WERI-Rb-1 (cell line): ENCODE measurements at regions not wholly inside any gene's neighbourhood (a gene's known extent, or its start where the extent isn't known, plus 50 kb on each side); places are given as distances from the start of the nearest gene placed in this dataset.
A peak's percentile ranks its signal among the peaks of the same experiment; 100 is the strongest.

Source experiments
- DNase-seq: peaks from one replicate; pipeline ENCODE4 v3.0.0-alpha.2; 2020
- H3K27ac ChIP-seq: fragments of 250-450 bp; sonication (Bioruptor Pico); 2 replicates; pipeline ENCODE4 v1.5.1; 2020; ENCODE audit warnings: mild to moderate bottlenecking, moderate library complexity
- H3K27me3 ChIP-seq: fragments of 250-450 bp; sonication (Bioruptor Pico); 2 replicates; pipeline ENCODE4 v1.5.1; 2021; ENCODE audit warnings: mild to moderate bottlenecking, low read depth, moderate library complexity; ENCODE audit not compliant: insufficient read depth, severe bottlenecking
- H3K36me3 ChIP-seq: fragments of 250-450 bp; sonication (Bioruptor Pico); 2 replicates; pipeline ENCODE4 v1.5.1; 2020; ENCODE audit warnings: mild to moderate bottlenecking, moderate library complexity
- H3K4me3 ChIP-seq: 2 replicates; pipeline ENCODE4 v1.5.1; 2011; ENCODE audit warnings: low read depth, mild to moderate bottlenecking, control low read depth, low read length
- H3K9me3 ChIP-seq: fragments of 250-450 bp; sonication (Bioruptor Pico); 2 replicates; pipeline ENCODE4 v1.5.1; 2021; ENCODE audit warnings: mild to moderate bottlenecking, moderate library complexity; ENCODE audit not compliant: severe bottlenecking
- TF ChIP-seq, protein P1 (sequence below): IDR thresholded peaks from 2 replicates; pipeline ENCODE4 v1.5.1; 2011; ENCODE audit warnings: low read depth, mild to moderate bottlenecking, control low read depth, inconsistent platforms, low read length

DNA sequence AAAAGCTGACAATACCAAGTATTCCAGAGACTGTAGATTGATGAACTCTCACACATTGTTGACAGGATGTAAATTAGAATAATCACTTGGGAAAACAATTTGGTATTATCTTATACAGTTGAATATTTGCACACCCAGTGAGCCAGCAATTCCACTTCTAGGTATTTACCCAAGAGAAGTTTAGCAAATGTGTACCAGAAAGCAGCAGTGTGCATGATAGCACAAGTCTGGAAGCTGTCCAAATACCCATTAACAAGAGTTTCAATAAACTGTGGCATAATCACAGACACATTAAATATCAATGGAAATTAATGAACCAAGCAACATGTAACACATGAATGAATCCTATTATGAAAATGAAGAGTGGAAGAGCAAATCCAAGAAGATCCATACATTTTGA is 233.6 kb downstream of the TPBG start:
- no peaks in the 10 kb centered on the region for H3K27me3 ChIP-seq
- no peak for DNase-seq
- TF ChIP-seq, protein P1, sequence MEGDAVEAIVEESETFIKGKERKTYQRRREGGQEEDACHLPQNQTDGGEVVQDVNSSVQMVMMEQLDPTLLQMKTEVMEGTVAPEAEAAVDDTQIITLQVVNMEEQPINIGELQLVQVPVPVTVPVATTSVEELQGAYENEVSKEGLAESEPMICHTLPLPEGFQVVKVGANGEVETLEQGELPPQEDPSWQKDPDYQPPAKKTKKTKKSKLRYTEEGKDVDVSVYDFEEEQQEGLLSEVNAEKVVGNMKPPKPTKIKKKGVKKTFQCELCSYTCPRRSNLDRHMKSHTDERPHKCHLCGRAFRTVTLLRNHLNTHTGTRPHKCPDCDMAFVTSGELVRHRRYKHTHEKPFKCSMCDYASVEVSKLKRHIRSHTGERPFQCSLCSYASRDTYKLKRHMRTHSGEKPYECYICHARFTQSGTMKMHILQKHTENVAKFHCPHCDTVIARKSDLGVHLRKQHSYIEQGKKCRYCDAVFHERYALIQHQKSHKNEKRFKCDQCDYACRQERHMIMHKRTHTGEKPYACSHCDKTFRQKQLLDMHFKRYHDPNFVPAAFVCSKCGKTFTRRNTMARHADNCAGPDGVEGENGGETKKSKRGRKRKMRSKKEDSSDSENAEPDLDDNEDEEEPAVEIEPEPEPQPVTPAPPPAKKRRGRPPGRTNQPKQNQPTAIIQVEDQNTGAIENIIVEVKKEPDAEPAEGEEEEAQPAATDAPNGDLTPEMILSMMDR = no peak
- no peaks in the 10 kb centered on the region for H3K9me3 ChIP-seq
- H3K4me3 ChIP-seq = no peak overlapping the region
- no peak overlapping the region for H3K27ac ChIP-seq
- H3K36me3 ChIP-seq = no peaks in the 10 kb centered on the region

GRCh38 chr6:82602776-82603175 is 239.2 kb downstream of the TPBG start:
- no peaks in the 10 kb centered on the region for H3K27me3 ChIP-seq
- H3K36me3 ChIP-seq = no peaks in the 10 kb centered on the region
- no peak overlapping the region for H3K4me3 ChIP-seq
- TF ChIP-seq, protein P1 = no peak
- no peak overlapping the region for H3K27ac ChIP-seq
- no peak for DNase-seq
- H3K9me3 ChIP-seq = no peaks in the 10 kb centered on the region

DNA sequence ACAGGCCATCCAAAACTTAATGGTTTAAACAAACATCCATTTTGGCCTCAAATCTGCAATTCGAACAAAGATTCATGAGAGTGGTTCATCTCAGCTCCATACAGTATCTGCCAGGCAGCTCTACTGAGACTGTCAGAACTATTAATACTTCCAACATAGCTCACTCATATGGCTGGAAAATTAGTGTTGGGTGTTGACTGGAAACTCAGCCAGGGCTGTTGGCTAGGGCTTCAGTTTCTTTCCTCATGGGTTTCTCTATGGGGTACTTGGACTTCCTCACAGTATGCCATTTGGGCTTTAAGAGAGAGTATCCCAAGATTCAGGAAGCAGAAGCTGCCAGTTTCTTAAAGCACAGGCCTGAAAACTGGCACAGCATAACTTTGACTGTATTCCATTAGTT is 240.3 kb downstream of the TPBG start:
- H3K27me3 ChIP-seq = no peaks in the 10 kb centered on the region

DNA sequence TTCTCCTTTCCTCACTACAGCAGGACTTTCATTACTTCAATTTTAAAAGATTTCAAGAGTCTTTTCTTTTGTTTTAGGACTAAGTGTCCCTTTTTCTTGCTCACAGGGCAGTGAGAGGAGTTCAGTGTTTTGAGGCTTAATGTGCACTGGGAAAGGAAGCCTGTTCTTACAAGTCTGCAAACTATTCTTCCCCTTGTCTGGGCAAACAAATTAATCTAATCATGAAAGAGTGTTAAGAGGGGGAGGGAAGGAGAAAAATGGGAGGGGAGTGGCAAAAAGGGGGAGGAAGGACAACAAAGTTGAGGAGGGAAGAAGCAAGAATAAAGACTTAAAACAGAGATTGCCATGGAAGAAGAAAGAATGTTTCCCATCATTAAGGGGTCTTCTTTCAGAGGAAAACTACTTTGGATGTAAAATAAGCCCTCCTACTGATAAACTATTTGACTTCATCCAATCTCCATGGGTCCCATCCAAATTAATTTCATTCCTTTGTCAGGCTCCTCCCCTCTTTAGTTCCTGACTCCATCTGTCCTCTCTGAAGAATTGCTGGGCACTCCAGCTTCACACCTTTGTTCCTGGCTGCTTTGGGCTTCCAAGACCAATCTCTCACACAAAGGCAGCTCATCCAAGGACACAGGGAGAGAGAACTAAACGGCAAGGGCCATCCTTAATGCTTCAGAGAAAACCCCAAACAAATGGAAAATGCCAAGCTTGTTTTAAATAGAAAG is 244.5 kb downstream of the TPBG start:
- Histone ChIP-seq H3K4me3 (no peak overlapping the region), H3K36me3 (no peaks in the 10 kb centered on the region), H3K9me3 (no peaks in the 10 kb centered on the region), H3K27me3 (no peaks in the 10 kb centered on the region), H3K27ac (peak overlapping the region; percentile 50)
- peak; percentile 12 for DNase-seq
- TF ChIP-seq, protein P1 = no peak

More for the DNA sequence above, 240.3 kb downstream of the TPBG start:
- H3K4me3 ChIP-seq = no peak overlapping the region
- H3K9me3 ChIP-seq = no peaks in the 10 kb centered on the region
- H3K36me3 ChIP-seq = no peaks in the 10 kb centered on the region
- no peak for DNase-seq
- TF ChIP-seq, protein P1 = no peak
- no peak overlapping the region for H3K27ac ChIP-seq

DNA sequence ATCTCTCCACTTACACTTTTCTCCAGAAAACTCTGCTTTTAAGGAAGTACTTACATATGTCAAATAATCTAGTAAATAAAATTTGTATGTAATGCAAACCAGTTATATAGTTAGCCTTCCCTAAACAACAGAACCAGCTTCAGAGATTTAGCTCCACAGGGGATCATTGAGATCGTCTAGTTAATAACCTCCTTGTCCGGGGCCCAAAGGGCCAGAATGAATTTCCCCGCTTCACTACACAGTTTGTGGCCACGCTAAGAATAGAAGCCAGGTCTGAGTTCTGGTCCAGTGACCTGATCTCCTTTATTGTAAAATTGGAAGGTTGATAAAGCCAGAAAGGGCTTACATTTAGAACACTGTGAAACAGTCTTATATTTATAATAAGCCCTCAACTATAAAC is 245.2 kb downstream of the TPBG start:
- Histone ChIP-seq H3K27me3 (no peaks in the 10 kb centered on the region), H3K9me3 (no peaks in the 10 kb centered on the region), H3K27ac (peak overlapping the region; percentile 50), H3K36me3 (no peaks in the 10 kb centered on the region), H3K4me3 (no peak overlapping the region)
- TF ChIP-seq, protein P1 = no peak
- DNase-seq = peak; percentile 45

DNA sequence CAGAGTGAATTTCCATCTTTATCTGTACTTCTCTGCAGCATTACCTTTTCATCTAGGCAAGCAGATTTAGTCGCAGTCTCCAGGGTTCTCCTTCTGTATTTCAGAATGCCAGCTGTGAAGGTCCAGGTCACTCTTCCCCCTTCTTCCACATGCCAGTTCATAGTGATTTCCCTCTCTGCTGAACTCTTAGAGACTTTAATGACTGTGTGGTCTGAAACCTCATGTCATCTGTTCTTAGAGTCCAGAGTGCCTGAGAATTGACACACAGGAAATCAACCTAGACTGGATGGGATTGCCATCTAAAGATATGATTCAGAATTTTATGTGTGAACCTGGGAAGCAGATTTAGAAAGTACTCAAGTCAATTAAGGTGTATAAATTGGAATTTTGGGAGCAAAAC is 248.1 kb downstream of the TPBG start:
- H3K27me3 ChIP-seq = no peaks in the 10 kb centered on the region
- TF ChIP-seq, protein P1 = no peak
- H3K4me3 ChIP-seq = no peak overlapping the region
- no peak overlapping the region for H3K27ac ChIP-seq
- H3K9me3 ChIP-seq = no peaks in the 10 kb centered on the region
- H3K36me3 ChIP-seq = no peaks in the 10 kb centered on the region
- DNase-seq = no peak
